ENCODE measurements at regions not wholly inside any gene's neighbourhood (a gene's known extent, or its start where the extent isn't known, plus 50 kb on each side); places are given as distances from the start of the nearest gene placed in this dataset.
"Not testable (repeated sequence)": the region's sequence is repeated elsewhere in the genome, so short reads cannot be mapped to it uniquely, and the experiment has no call there.

DNA sequence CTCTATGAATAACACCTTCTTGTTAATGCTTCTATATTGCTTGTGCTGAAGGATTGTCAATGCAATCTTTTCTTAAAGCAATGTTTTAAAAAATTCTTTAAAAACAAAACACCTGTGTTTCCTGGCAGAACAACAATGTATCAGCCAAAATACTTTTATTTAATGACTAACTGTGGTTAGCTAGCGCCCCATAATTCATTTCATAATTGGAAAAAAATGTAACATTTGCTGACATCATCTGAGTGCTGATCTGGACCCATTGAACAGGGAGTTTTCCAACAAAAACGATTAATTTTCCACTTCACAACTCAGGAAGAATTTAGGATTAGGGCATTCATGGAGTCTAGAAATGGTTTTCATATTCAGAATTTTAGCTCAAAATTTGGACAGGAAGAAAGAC is 137.6 kb upstream of the CDK6 start:
- DNase-seq (ENCODE audit: low read depth in 4 of 4, low spot score in 1 of 4) = no peak

DNA sequence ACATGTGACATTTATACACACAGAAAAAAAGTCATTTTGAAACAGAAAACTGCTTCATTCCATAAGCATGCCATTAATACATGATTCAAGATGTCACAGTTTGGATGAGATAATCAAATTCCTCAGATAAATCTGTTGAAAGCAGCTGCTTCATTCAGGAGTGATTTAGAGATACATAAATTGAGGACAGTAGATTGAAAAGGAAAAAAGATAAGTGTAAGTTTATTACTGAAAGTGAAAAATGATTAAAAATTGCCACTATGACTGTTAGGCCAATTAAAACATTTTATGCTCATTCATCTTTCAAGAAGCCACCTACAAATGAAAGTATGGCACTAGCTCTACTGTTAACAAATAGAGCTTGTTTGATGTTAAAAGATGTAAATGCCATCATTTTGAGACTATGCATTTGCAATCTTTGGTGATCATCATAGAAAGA is 136.9 kb upstream of the CDK6 start:
- no peak for DNase-seq (ENCODE audit: low read depth in 4 of 4, low spot score in 1 of 4)

DNA sequence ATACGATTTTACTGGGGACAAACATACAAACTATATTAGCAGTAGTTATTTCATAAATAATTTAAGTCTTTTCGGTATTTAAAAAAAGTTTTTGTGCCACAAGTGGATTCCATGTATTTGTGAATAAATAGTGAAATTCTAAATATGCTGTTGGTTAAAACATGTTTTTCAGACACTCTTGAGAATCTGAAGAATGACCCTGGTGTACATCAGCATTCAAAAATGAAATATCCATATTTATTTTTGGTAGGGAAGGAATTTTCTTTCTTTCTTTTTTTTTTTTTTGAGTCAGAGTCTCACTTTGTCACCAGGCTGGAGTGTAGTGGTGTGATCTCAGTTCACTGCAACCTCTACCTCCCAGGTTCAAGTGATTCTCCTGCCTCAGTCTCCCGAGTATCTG is 136.1 kb upstream of the CDK6 start:
- no peak for DNase-seq (ENCODE audit: low read depth in 4 of 4, low spot score in 1 of 4)

DNA sequence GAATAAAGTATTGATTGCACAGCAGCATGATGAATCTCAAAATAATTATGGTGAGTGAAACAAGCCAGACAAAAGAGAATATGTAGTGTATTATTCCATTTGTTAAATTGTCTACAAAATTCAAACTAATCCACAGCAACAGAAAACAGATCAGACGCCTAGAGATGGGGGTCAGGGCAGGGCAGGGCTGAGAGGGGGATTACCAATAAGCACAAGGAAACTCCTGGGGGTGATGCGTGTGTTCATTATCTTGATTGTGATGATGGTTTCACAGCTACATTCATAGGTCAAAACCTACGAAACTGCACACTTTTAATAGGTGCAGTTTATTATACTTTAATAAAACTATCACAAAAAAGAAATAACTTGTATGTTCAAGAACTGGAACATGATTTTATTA is 132.7 kb upstream of the CDK6 start:
- no peak for DNase-seq (ENCODE audit: low read depth in 4 of 4, low spot score in 1 of 4)

DNA sequence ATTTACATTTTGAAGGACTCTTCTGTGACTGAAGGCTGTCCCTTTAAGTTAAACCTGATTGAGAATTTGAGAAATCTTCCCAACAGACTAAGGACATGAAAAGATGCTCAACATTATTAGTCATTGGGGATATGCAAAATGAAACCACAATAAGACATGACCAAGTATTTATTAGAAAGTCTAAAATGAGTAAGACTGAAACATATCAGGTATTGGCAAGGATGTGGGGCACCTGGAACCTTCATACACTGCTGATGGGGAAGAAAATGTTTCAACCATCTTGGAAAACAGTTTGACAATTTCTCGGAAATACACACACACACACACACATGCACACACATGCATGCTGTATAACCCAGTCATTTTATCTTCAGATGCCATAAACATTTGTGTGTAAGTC is 132.1 kb upstream of the CDK6 start:
- DNase-seq (ENCODE audit: low read depth in 4 of 4, low spot score in 1 of 4) = no peak

DNA sequence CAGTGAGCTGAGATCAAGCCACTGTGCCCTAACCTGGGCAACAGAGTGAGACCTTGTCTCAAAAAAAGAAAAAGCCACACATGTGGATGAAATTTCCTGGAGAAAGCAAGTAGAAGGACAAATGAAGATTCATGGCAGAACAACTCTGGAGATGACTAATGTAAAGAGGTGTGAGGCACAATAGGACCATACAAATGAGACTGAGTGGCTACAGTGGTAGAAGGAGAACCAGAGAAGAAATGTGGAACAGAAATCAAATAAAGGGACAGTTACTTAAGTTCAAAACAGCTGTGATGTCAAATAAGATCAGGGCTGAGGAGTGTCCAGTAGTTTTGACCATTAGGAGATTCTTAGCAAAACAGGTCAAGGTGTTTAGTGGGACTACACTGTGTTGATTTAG is 130.9 kb upstream of the CDK6 start:
- DNase-seq (ENCODE audit: low read depth in 4 of 4, low spot score in 1 of 4) = no peak

DNA sequence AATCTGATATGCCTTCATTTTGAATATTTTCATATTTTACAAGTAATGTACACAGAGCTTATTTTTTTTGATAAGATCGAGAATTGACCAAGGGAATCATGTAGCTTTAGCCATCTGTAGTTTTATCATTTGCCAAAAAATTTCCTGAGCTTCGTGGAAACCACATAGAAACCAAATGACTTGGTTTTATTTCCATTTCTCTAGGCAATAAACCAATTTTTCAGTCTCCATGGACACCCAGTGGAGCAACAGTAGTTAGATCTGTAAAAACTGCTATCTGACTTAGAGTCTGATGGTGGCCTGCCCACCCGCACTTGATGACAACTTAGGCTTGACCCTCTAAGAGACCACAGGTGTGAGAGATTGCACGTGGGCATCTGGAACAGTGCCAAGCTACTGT is 127.8 kb upstream of the CDK6 start:
- no peak for DNase-seq (ENCODE audit: low read depth in 4 of 4, low spot score in 1 of 4)

DNA sequence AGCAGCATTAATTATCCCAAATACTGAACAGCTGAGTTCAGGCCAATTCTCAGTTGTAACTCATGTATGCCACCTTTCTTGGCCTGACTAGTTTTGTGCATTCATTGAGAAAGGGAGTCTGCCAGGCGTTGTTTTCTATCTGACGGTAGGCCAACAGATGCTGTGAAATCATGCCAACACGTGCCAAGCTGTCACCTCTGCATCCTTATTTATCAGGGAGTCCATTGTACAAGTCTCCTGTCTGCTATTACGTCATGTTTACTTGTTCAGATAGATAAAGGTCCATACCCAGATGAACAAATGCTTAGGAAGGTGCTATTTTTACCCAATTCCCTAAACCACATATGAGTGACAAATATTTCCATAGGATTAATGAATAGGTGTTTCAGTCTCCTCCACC is 127.2 kb upstream of the CDK6 start:
- no peak for DNase-seq (ENCODE audit: low read depth in 4 of 4, low spot score in 1 of 4)

DNA sequence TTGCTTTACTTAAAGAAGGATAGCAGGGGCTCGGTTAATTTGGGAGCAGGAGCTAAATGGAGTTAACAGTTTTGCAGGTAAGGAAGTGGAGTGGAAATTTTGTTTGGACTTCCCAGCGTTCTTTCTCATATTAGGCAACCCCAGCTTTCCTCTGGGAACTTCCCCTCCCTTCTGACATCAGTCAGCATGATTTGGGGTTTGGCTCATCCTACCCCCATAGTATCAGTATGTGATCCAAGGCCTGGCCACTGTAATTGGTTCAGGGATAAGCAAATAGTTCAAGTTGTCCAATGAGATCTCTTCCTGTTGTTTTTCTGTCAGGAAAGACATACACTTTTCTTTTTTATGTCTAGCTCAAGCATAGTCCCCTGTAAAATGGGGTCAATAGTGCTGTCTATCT is 125.6 kb upstream of the CDK6 start:
- DNase-seq (ENCODE audit: low read depth in 4 of 4, low spot score in 1 of 4) = no peak

DNA sequence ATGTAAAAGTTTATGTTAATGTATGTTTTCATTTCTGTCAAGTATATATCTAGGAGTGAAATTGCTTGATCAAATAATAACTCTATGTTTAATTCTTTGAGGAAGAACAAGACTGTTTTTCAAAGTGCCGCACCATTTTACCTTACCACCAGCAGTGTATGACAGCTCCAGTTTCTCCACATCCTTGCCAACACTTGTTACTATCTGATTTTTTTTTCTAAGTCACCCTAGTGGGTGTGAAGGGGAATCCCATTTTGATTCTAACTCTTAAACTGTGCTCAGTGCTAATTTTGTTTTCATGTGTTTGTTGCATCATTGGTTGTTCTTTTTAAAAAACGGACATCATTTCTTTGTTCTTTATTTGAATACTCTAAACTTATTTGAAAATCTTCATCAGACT is 120.2 kb upstream of the CDK6 start:
- no peak for DNase-seq (ENCODE audit: low read depth in 4 of 4, low spot score in 1 of 4)

DNA sequence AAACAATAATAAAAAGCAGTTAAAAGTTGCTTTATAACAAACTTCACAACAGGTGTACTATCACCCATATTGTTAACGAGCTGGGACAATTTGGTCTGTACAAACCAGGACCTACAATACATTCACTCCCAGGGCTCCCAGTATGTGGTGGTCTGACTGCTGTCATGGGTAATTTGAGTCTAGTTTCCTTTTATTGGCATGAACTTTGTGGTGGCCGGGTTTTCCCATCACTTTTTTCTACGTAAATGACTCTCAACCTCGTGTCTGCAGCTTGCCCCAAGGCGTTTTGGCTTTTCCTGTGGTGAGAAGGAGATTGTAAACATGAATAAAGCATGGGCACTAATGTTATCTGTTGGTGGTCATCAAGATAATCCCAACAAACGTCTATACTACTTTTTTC is 118.7 kb upstream of the CDK6 start:
- DNase-seq (ENCODE audit: low read depth in 4 of 4, low spot score in 1 of 4) = peak in 1 of 4 experiments; percentile 30

DNA sequence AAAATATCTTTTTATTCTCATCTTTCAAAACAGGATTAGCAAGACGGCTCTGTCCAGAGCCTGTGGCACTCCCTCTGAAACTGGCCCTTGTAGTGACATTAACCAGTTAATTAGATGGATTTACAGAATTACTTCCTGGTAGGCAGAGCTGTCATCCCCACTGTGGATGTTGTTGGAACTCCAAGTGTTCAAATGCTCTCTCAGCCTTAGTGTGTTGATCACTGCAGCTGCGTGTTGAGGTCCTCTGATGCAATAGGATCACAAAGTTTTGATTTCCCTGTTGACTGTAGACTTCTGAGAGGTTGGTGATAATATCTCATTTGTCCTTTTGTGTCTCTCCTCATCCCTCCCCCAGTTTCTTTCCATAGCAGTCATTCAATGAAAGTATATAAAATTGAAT is 117.3 kb upstream of the CDK6 start:
- no peak for DNase-seq (ENCODE audit: low read depth in 4 of 4, low spot score in 1 of 4)

DNA sequence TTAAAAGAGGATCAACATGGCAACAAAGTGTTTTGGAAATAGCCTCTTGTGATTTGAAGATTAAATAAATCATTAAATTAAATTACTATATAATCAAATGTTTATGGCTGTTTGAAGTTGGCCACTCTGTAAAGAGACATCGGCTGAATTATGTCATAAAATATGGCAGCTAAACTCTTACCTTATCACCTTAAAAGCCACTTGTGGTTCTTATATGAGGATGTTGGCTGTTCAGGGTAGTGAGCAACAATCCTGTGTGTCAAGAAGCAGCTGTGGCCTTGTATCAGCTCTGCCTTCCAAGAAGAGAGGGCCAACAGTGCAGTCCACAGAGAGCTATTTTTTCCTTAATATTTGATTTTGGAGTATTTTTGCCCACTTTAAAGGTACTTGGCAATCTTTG is 113.4 kb upstream of the CDK6 start:
- DNase-seq (ENCODE audit: low read depth in 4 of 4, low spot score in 1 of 4) = no peak

DNA sequence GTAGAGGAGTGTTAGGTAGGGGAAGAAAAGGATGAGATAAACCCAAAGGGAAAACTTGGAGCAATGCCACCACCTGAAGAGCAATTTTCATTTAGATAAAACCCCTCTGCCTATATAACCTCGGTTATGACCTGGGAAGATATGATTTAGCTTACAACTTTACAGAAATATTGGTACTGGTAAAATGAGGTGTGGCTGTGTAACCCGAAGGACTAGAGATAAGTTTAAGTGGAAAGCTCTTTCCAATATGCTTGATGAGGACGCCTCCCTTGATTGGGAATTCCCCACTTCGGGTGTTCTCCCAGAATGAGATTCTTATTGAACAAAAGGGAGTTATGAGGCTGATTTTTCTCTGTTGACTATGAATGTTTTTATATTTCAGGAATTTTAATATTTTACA is 109.5 kb upstream of the CDK6 start:
- no peak for DNase-seq (ENCODE audit: low read depth in 4 of 4, low spot score in 1 of 4)

DNA sequence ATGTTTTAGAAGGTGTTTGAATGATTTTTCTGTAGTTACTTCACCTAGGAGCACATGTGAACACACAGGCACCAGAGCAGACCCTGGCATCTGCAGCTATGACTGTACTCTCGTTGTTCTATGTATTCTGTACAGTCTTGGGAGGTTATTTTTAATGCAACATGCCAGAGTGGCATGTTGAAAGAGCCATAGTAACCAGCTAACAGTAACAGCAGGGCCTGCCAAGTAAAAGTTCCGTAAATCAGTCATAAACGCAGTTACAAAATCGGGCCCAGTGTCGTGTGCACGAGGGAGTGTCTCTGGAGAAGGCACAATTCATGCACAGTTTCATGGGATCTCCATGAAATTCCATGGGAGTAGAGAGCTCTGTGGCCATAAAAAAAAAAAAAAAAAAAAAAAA is 108.3 kb upstream of the CDK6 start:
- DNase-seq (ENCODE audit: low read depth in 4 of 4, low spot score in 1 of 4) = no peak

DNA sequence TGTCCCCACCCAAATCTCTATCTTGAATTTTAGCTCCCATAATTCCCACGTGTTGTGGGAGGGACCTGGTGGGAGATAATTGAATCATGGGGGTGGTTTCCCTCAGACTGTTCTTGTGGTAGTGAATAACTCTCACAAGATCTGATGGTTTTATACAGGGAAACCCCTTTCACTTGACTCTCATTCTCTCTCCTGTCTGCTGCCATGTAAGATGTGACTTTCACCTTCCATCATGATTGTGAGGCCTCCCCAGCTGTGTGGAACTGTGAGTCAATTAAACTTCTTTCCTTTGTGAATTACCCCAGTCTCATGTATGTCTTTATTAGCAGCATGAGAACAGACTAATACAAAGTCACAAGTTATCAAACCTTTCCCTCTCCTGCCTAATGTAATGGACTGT is 106.3 kb upstream of the CDK6 start:
- not testable (repeated sequence) for DNase-seq (ENCODE audit: low read depth in 4 of 4, low spot score in 1 of 4)

DNA sequence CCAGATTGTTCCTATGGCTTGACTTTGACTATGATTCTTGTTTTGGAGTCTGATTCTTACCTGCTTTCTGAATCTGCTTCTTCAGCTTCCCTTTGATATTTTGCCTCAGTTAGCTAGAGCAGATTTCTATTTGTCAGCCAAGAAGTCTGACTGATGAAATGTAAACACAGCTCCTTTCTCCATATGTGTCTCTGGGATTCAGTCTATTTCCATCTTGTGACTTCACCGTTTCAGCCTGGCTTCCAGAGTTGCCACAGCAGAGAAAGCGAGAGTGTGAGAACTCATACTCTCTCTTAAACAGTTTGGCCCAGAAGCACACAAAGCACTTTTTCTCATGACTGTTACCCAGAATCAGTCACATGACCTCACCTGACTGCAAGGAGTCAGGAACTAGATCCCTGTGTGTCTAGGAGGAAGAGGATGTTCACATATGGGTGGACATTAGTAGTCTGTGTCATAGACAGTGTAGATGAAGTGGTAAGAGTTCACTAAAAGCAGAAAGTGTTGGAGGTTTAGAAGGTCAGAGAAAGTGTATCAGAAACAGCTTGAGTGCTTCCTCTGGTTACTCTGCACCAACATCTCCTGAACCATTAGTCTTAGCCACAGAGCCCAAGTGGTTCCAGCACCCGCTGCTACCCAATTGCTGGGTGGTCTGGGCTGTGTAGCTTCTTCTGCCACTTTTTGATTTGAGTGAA is 103.4 kb upstream of the CDK6 start:
- no peak for DNase-seq (ENCODE audit: low read depth in 4 of 4, low spot score in 1 of 4)

DNA sequence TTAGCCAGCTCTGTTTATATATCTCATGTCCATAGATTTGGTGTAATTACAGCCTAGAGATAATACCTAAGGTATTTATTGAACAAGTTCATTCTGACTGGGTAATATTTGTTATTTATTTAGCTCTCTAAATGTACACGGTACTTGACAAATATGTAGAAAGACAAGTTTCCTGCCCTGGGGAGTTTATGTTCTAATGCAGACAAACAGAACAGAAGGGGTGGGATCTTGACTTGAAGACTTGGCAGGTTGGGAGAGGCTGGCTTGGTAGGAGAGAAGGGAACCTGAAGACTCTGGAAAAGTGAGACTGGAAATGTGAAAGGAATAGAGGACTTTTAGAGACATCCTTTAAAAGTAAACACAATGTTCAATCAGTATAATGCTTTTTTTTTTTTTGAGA is 97.7 kb upstream of the CDK6 start:
- no peak for DNase-seq (ENCODE audit: low read depth in 4 of 4, low spot score in 1 of 4)

DNA sequence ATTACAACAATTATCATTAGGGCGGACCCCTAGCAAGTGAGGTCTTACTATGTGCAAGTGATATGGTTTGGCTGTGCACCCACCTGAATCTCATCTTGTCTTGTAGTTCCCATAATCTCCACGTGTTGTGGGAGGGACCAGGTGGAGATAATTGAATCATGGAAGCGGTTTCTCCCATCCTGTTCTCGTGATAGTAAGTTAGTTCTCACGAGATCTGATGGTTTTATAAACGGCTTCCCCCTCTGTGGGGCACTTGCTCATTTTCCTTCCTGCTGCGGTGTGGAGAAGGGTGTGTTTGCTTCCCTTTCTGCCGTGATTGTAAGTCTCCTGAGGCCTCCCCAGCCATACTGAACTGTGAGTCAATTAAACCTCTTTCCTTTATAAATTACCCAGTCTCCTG is 96.1 kb upstream of the CDK6 start:
- DNase-seq (ENCODE audit: low read depth in 4 of 4, low spot score in 1 of 4) = no peak

DNA sequence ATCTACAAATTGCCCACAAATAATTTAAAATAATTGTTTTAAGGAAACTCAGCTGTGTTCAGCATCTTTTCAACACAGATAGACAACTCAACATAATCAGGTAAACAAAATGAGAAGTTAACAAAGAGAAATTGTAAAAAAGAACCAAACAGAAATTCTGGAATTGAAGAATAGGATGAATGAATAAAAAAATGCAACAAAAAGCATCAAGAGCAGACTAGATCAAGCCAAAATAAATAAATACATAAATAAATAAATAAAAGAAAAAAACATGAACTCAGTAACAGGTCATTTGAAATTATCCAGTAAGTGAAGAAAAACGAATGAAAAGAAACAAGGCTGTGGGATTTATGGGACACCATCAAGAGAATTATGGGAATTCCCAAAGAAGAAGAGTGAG is 94.0 kb upstream of the CDK6 start:
- DNase-seq (ENCODE audit: low read depth in 4 of 4, low spot score in 1 of 4) = no peak

DNA sequence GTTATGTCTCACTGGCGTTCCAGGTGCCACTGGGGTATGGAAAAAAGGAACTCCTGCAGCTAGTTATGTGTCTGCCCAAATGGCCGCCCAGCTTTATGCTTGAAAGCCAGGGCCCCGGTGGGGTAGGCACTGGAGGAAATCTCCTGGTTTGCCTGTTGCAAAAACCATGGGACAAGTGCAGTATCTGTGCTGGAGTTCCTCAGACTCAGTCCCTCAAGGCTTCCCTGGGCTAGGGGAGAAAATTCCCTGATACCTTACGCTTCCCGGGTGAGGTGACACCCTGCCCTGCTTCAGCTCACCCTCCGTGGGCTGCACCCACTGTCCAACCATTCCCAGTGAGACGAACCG is 90.3 kb upstream of the CDK6 start:
- no peak for DNase-seq (ENCODE audit: low read depth in 4 of 4, low spot score in 1 of 4)

DNA sequence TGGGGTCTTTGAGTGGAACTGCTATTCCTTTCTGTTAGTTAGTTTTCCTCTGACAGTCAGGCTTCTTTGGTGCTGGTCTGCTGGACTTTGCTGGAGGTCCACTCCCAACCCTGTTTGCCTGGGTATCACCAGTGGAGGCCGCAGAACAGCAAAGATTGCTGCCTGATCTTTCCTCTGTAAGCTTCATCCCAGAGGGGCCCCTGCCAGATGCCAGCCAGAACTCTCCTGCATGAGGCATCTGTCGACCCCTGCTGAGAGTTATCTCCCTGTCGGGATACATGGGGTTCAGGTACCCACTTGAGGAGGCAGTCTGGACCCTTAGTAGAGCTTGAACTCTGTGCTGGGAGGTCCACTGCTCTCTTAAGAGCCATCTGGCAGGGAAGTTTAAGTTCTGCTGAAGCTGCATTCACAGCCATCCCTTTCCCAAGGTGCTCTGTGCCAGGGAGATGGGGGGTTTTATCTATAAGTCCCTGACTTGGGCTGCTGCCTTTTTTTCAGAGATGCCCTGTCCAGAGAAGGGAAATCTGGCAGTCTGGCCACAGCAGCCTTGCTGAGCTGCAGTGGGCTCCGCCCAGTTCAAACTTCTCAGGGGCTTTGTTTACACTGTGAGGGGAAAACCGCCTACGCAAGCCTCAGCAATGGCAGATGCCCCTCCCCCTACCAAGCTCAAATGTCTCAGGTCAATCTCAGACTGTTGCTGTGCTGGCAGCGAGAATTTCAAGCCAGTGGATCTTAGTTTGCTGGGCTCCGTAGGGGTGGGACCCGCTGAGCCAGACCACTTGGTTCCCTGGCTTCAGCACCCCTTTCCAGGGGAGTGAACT is 89.7 kb upstream of the CDK6 start:
- no peak for DNase-seq (ENCODE audit: low read depth in 4 of 4, low spot score in 1 of 4)

DNA sequence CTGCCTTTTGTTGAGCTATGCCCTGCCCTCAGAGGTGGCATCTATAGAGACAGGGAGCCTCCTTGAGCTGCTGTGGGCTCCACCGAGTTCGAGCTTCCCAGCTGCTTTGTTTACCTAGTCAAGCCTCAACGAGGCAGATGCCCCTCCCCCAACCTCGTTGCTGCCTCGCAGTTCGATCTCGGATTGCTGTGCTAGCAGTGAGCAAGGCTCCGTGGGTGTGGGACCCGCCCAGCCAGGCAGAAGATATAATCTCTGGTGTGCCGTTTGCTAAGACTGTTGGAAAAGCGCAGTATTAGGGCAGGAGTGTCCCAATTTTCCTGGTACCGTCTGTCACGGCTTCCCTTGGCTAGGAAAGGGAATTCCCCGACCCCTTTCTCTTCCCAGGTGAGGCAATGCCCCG is 88.4 kb upstream of the CDK6 start:
- DNase-seq (ENCODE audit: low read depth in 4 of 4, low spot score in 1 of 4) = no peak

All from stimulated activated CD4-positive, alpha-beta T cell treated with anti-CD3 and anti-CD28 coated beads, Interleukin-1b, Interleukin-23, amount 100 ng/mL, for 24 hours (primary cell).